Lower leg skin (tissue), 3 donors: ENCODE measurements at regions not wholly inside any gene's neighbourhood (a gene's known extent, or its start where the extent isn't known, plus 50 kb on each side); places are given as distances from the start of the nearest gene placed in this dataset.

Source experiments
- POLR2A ChIP-seq, 2 donors: fragments of 450-650 bp; IDR thresholded peaks; one replicate each; pipeline ENCODE4 v1.6.1; 2016 to 2017; ENCODE audit warnings: antibody characterized with exemption in 2 of 2, mild to moderate bottlenecking in 1 of 2, moderate library complexity in 1 of 2
- TF ChIP-seq, protein P1 (sequence below), 3 donors: fragments of 450-650 bp; IDR thresholded peaks; one replicate each; pipeline ENCODE4 v1.5.1; 2016; ENCODE audit warnings: antibody characterized with exemption in 3 of 3, mild to moderate bottlenecking in 3 of 3, moderate library complexity in 2 of 3

GRCh38 chr2:9747396-9747795 is 95.9 kb upstream of the TAF1B start:
- TF ChIP-seq POLR2A (IDR thresholded peaks at IDR 0.05), result no peak
- TF ChIP-seq, protein P1, sequence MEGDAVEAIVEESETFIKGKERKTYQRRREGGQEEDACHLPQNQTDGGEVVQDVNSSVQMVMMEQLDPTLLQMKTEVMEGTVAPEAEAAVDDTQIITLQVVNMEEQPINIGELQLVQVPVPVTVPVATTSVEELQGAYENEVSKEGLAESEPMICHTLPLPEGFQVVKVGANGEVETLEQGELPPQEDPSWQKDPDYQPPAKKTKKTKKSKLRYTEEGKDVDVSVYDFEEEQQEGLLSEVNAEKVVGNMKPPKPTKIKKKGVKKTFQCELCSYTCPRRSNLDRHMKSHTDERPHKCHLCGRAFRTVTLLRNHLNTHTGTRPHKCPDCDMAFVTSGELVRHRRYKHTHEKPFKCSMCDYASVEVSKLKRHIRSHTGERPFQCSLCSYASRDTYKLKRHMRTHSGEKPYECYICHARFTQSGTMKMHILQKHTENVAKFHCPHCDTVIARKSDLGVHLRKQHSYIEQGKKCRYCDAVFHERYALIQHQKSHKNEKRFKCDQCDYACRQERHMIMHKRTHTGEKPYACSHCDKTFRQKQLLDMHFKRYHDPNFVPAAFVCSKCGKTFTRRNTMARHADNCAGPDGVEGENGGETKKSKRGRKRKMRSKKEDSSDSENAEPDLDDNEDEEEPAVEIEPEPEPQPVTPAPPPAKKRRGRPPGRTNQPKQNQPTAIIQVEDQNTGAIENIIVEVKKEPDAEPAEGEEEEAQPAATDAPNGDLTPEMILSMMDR (IDR thresholded peaks at IDR 0.05), result no peak
